ENCODE measurements at regions not wholly inside any gene's neighbourhood (a gene's known extent, or its start where the extent isn't known, plus 50 kb on each side); places are given as distances from the start of the nearest gene placed in this dataset.
"Not testable (repeated sequence)": the region's sequence is repeated elsewhere in the genome, so short reads cannot be mapped to it uniquely, and the experiment has no call there.

- peaks cover 13% of the 10 kb centered on the region for H3K4me1 ChIP-seq (ENCODE audit: control insufficient read depth, insufficient read depth, low read length)
- no peaks in the 10 kb centered on the region for H3K36me3 ChIP-seq (ENCODE audit: control insufficient read depth, insufficient read depth, low read length, severe bottlenecking)
- H3K9ac ChIP-seq (ENCODE audit: low read length) = no peak overlapping the region
- peaks cover 4% of the 10 kb centered on the region for H3K9me3 ChIP-seq (ENCODE audit: control insufficient read depth, low read length)
- peaks cover 6% of the 10 kb centered on the region for H3K27me3 ChIP-seq (replicated peaks; ENCODE audit: control insufficient read depth, insufficient read depth, low read length)
- no peak overlapping the region for H3K4me3 ChIP-seq (ENCODE audit: low read length)
- DNase-seq (ENCODE audit: low read depth) = no peak
Observed at GRCh38 chr1:113201560-113201959, 128.6 kb downstream of the LRIG2 start.

- H3K36me3 ChIP-seq (ENCODE audit: control insufficient read depth, insufficient read depth, low read length, severe bottlenecking) = no peaks in the 10 kb centered on the region
- peaks cover under 1% of the 10 kb centered on the region for H3K4me1 ChIP-seq (ENCODE audit: control insufficient read depth, insufficient read depth, low read length)
- H3K9ac ChIP-seq (ENCODE audit: low read length) = no peak overlapping the region
- peak; percentile 23 for DNase-seq (ENCODE audit: low read depth)
- peaks cover 4% of the 10 kb centered on the region for H3K9me3 ChIP-seq (ENCODE audit: control insufficient read depth, low read length)
- no peak overlapping the region for H3K4me3 ChIP-seq (ENCODE audit: low read length)
- H3K27me3 ChIP-seq (replicated peaks; ENCODE audit: control insufficient read depth, insufficient read depth, low read length) = peaks cover 15% of the 10 kb centered on the region
Observed at GRCh38 chr1:113205980-113206766, 133.2 kb downstream of the LRIG2 start.

DNA sequence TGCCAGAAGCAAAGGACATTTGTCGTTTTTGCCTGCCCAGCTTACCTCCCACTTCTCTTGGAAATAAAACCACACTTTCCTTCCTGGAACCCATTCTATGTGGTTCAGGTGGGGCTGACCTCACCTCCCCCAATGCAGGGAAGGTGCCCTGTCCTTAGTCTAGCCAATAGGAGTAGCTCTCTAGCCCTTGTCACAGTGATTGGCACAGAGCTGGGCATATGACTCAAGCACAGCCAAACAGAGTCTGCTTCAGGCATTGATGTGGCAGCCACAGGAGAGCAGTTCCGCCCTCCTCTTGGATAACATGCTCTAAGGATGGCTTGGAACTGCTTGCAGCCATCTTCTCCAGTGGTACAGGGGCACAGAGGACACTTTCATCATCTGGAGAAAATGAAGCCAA, 134.0 kb downstream of the LRIG2 start:
- Histone ChIP-seq H3K9ac (ENCODE audit: low read length) (no peak overlapping the region), H3K4me1 (ENCODE audit: control insufficient read depth, insufficient read depth, low read length) (no peaks in the 10 kb centered on the region), H3K9me3 (ENCODE audit: control insufficient read depth, low read length) (peaks cover 4% of the 10 kb centered on the region), H3K4me3 (ENCODE audit: low read length) (no peak overlapping the region), H3K27me3 (replicated peaks; ENCODE audit: control insufficient read depth, insufficient read depth, low read length) (peaks cover 20% of the 10 kb centered on the region), H3K36me3 (ENCODE audit: control insufficient read depth, insufficient read depth, low read length, severe bottlenecking) (no peaks in the 10 kb centered on the region)
- no peak for DNase-seq (ENCODE audit: low read depth)

DNA sequence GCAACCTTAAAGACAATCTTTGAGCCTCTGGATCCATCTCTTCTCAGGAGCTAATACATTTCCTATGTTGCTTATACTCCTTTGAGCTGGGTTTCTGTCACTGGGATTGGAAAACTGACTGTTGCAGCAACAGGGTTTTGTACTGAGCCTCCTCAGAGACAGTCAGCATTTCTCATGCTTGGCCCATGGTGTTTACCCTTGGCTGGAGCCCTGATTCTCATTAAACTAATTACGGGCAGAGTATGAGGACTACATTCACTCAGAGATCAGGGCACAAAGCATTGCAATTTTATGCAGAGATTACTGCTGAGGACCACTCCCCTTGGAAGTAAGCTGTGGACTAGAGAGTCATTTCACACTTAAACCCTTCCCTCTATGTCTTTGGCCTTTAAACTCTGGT, 134.5 kb downstream of the LRIG2 start:
- no peak for DNase-seq (ENCODE audit: low read depth)
- no peaks in the 10 kb centered on the region for H3K4me1 ChIP-seq (ENCODE audit: control insufficient read depth, insufficient read depth, low read length)
- peaks cover 21% of the 10 kb centered on the region for H3K27me3 ChIP-seq (replicated peaks; ENCODE audit: control insufficient read depth, insufficient read depth, low read length)

GRCh38 chr1:113208425-113208824, 135.4 kb downstream of the LRIG2 start:
- H3K4me3 ChIP-seq (ENCODE audit: low read length); DNase-seq (ENCODE audit: low read depth); H3K4me1 ChIP-seq (ENCODE audit: control insufficient read depth, insufficient read depth, low read length); H3K9me3 ChIP-seq (ENCODE audit: control insufficient read depth, low read length); H3K36me3 ChIP-seq (ENCODE audit: control insufficient read depth, insufficient read depth, low read length, severe bottlenecking); H3K9ac ChIP-seq (ENCODE audit: low read length): not testable (repeated sequence)
- peaks cover 21% of the 10 kb centered on the region for H3K27me3 ChIP-seq (replicated peaks; ENCODE audit: control insufficient read depth, insufficient read depth, low read length)

More for the DNA sequence above, 134.5 kb downstream of the LRIG2 start:
- Histone ChIP-seq H3K36me3 (ENCODE audit: control insufficient read depth, insufficient read depth, low read length, severe bottlenecking) (no peaks in the 10 kb centered on the region), H3K4me3 (ENCODE audit: low read length) (no peak overlapping the region), H3K9me3 (ENCODE audit: control insufficient read depth, low read length) (peaks cover 4% of the 10 kb centered on the region), H3K9ac (ENCODE audit: low read length) (no peak overlapping the region)

DNA sequence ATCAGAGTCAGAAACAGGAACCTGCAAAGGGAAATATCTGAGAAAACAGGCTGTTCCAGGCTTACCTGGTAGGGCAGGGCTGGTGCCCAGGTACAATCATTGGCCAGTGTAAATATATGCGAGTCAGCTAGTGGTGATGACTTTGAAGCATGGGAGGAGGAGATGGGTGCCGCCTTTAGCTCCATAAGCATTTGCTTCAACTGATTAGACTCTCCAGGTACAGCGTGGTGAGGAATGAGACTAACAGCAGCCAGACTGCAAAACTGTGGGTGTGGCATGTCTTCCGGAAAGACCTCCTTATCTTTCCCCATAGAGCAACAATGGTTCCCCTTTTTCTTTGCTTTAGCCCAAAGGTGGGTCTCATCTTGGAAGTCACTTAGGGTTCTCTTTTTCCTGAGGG, 137.2 kb downstream of the LRIG2 start:
- H3K36me3 ChIP-seq (ENCODE audit: control insufficient read depth, insufficient read depth, low read length, severe bottlenecking) = no peaks in the 10 kb centered on the region
- H3K27me3 ChIP-seq (replicated peaks; ENCODE audit: control insufficient read depth, insufficient read depth, low read length) = peaks cover 21% of the 10 kb centered on the region
- no peaks in the 10 kb centered on the region for H3K4me1 ChIP-seq (ENCODE audit: control insufficient read depth, insufficient read depth, low read length)
- H3K9me3 ChIP-seq (ENCODE audit: control insufficient read depth, low read length) = peaks cover 10% of the 10 kb centered on the region
- H3K9ac ChIP-seq (ENCODE audit: low read length) = no peak overlapping the region
- no peak overlapping the region for H3K4me3 ChIP-seq (ENCODE audit: low read length)
- DNase-seq (ENCODE audit: low read depth) = no peak

DNA sequence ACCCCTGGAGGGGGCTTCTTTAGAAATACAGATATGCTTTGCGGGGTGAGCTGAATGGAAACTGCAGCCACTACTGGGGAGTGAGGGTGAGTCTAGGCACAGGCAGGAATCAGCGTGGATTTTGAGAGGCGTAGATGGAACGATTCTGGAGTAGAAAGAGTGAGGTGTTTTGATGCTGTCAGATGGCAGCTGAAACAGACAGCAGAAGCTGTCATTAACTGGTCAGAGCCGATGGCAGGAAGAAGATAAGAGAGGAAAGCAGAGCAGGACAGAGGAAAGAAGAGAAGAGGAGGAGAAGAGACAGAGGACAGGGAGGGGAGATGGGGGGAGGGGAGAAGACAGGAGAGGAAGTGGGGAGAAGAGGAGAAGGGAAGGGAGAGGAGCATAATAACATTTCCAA, 138.5 kb downstream of the LRIG2 start:
- Histone ChIP-seq H3K9me3 (ENCODE audit: control insufficient read depth, low read length) (peaks cover 15% of the 10 kb centered on the region), H3K36me3 (ENCODE audit: control insufficient read depth, insufficient read depth, low read length, severe bottlenecking) (no peaks in the 10 kb centered on the region), H3K9ac (ENCODE audit: low read length) (no peak overlapping the region), H3K4me1 (ENCODE audit: control insufficient read depth, insufficient read depth, low read length) (no peaks in the 10 kb centered on the region), H3K27me3 (replicated peaks; ENCODE audit: control insufficient read depth, insufficient read depth, low read length) (peaks cover 21% of the 10 kb centered on the region), H3K4me3 (ENCODE audit: low read length) (no peak overlapping the region)
- no peak for DNase-seq (ENCODE audit: low read depth)

GRCh38 chr1:113215015-113215414, 142.0 kb downstream of the LRIG2 start:
- Histone ChIP-seq H3K4me3 (ENCODE audit: low read length) (no peak overlapping the region), H3K9ac (ENCODE audit: low read length) (no peak overlapping the region), H3K27me3 (replicated peaks; ENCODE audit: control insufficient read depth, insufficient read depth, low read length) (peaks cover 15% of the 10 kb centered on the region), H3K36me3 (ENCODE audit: control insufficient read depth, insufficient read depth, low read length, severe bottlenecking) (no peaks in the 10 kb centered on the region), H3K4me1 (ENCODE audit: control insufficient read depth, insufficient read depth, low read length) (no peaks in the 10 kb centered on the region), H3K9me3 (ENCODE audit: control insufficient read depth, low read length) (peaks cover 15% of the 10 kb centered on the region)
- no peak for DNase-seq (ENCODE audit: low read depth)

DNA sequence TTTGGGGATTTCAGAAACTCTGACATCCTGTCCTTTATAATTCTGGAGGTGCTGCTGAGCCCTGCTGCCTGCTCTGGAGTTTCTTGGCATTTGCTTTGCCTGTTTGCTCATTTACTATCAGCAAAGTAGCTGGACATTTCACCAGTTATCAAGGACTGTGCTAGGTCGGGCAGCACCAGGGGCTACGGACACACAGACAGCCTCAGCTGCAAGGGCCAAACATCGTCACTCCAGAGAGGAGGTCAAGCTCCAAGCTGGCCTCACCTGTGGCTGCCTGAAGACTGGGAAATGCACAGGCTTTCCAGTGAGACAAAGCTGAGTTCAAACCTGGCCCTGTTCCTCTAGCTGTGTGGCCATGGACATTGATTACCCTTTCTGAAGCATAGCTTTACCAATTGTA, 143.7 kb downstream of the LRIG2 start:
- DNase-seq (ENCODE audit: low read depth) = no peak
- Histone ChIP-seq H3K9me3 (ENCODE audit: control insufficient read depth, low read length) (peaks cover 15% of the 10 kb centered on the region), H3K36me3 (ENCODE audit: control insufficient read depth, insufficient read depth, low read length, severe bottlenecking) (no peaks in the 10 kb centered on the region), H3K4me3 (ENCODE audit: low read length) (no peak overlapping the region), H3K27me3 (replicated peaks; ENCODE audit: control insufficient read depth, insufficient read depth, low read length) (peaks cover 8% of the 10 kb centered on the region), H3K4me1 (ENCODE audit: control insufficient read depth, insufficient read depth, low read length) (no peaks in the 10 kb centered on the region), H3K9ac (ENCODE audit: low read length) (no peak overlapping the region)

GRCh38 chr1:113217447-113218208, 144.6 kb downstream of the LRIG2 start:
- DNase-seq (ENCODE audit: low read depth) = no peak
- no peak overlapping the region for H3K9ac ChIP-seq (ENCODE audit: low read length)
- no peak overlapping the region for H3K4me3 ChIP-seq (ENCODE audit: low read length)
- no peaks in the 10 kb centered on the region for H3K4me1 ChIP-seq (ENCODE audit: control insufficient read depth, insufficient read depth, low read length)
- peaks cover 15% of the 10 kb centered on the region for H3K9me3 ChIP-seq (ENCODE audit: control insufficient read depth, low read length)
- peaks cover 3% of the 10 kb centered on the region for H3K27me3 ChIP-seq (replicated peaks; ENCODE audit: control insufficient read depth, insufficient read depth, low read length)
- no peaks in the 10 kb centered on the region for H3K36me3 ChIP-seq (ENCODE audit: control insufficient read depth, insufficient read depth, low read length, severe bottlenecking)

DNA sequence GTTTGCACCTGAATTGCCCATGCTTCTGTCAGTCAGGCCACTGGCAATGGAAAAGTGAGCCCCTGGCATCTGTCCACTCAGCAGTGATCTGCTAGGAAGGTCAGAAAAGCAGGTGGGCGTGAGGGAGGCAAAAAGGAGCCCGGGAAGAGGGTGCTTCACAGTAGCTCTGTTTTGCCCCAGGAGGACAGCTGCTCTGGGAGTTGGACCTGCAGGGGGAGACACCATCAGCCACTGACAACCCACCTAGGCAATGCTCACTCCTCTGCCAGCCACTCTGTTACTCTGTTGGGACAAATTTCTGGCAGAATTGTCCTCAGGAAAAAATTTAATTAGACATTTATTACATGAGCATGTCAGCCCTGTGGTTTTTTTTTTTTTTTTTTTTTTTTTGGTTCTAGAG, 146.4 kb downstream of the LRIG2 start:
- no peak for DNase-seq (ENCODE audit: low read depth)
- Histone ChIP-seq H3K9me3 (ENCODE audit: control insufficient read depth, low read length) (peaks cover 10% of the 10 kb centered on the region), H3K4me1 (ENCODE audit: control insufficient read depth, insufficient read depth, low read length) (peaks cover 8% of the 10 kb centered on the region), H3K36me3 (ENCODE audit: control insufficient read depth, insufficient read depth, low read length, severe bottlenecking) (no peaks in the 10 kb centered on the region), H3K27me3 (replicated peaks; ENCODE audit: control insufficient read depth, insufficient read depth, low read length) (peaks cover 3% of the 10 kb centered on the region), H3K4me3 (ENCODE audit: low read length) (no peak overlapping the region), H3K9ac (ENCODE audit: low read length) (no peak overlapping the region)

All from adipocyte (in vitro differentiated cells).